Cardiac septum (tissue), 1 donor: ENCODE measurements at regions not wholly inside any gene's neighbourhood (a gene's known extent, or its start where the extent isn't known, plus 50 kb on each side); places are given as distances from the start of the nearest gene placed in this dataset.
"Not testable (repeated sequence)": the region's sequence is repeated elsewhere in the genome, so short reads cannot be mapped to it uniquely, and the experiment has no call there.

Experiments used
- DNase-seq: peaks from one replicate; pipeline ENCODE4 v3.0.0-alpha.2; 2020; ENCODE audit warnings: low spot score
- intact Hi-C: fragments of 100-400 bp; cut with DNase I; formaldehyde crosslinking; loops from one replicate; pipeline ENCODE4 v1.14.0; 2022
- donor health status: DM: no; HTN: no; CAD: no.

DNA sequence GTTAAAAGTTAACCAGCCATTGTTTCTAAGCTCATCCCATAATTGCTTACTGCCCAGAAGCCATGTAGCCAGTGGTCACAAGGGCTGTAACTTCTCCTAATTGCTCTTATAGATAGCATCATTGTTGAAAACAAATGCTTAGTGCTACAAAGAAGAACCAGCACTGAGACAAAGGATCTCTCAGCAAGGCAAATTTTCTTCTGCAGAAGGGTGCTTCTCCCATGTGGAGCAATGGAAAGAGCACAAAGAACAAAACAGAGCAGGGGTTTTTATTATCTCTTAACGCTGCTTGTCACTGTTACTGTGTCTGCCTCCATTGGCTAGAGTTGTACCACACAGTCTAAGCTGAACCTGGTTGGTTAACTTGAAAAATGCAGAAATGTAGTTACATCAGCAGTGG is 1036.8 kb downstream of the UQCRFS1 start:
- DNase-seq, result no peak
- intact Hi-C loops, result no loop called here

DNA sequence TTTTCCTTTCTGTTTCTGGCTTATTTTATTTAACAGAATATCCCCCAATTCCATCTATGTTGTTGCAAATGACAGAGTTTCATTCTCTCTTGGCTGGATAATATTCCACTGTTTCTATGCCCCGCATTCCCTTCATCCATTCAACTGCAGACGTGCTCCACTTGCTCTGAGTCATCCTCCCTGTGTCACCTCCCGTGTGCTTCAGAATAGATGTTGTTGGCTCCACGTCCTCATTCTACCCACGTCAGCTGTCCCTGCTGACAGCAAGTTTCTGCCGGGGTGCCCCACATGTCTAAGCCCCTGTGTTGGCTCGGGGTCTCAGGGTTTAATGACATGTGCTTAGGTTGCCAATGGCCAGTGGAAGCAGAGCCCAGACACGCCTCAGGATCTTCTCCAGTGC is 1041.0 kb downstream of the UQCRFS1 start:
- DNase-seq, result no peak
- intact Hi-C loops, result no loop called here

DNA sequence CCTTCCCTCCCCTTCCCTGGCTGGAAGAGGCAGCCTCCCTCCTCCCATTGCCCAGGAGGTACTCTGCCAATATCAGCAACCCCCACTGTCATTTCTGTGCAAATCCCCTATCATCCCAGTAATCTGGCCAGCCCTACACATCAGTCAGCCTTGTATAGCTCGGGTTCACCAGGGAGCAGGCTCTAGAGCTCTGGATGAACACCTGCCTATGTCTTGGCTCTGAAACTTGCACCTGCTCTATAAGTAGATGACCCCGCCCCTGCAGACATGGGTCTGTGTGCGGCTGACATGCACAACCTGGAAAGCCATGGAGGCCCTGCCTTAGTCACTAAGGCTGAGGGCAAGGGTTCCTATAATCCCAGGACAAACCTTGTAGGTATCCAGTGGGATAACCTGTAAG is 1042.9 kb downstream of the UQCRFS1 start:
- intact Hi-C loops, result no loop called here

DNA sequence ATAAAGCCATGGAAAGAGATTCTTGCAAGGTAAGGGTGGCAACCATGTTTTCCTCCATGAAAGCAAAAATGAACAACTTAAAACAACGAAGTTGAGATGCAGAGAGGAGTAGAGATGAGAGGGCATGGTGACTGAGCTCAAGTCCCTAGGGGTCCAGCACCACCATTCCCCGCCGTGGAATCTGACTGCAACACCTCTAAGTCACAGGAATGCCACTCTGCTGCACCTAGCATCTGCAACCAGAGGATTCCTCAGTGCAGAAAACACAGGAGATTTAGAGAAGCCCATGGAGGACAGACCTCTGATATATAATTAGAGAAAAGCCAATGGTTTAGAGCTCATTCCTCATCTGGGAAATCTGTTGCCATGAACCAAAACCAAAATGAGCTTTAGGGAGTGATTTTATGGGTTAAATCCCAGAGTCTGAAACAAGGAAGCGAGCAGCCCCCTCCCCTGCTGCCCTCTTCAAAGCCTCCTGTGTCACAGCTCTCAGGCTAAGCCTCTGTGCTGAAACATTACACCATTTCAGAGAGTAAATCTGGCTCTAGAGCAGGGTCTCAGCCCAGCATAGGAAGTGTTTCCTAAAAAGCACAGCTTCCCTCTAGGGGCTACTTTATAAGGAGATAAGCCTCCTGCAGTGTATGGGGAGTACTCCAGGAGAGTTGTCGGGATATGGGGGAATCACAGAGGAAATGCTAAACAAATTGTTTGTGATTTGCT is 1043.6 kb downstream of the UQCRFS1 start:
- intact Hi-C loops, result no loop called here
- no peak for DNase-seq

More for the DNA sequence above, 1042.9 kb downstream of the UQCRFS1 start:
- DNase-seq, result no peak

DNA sequence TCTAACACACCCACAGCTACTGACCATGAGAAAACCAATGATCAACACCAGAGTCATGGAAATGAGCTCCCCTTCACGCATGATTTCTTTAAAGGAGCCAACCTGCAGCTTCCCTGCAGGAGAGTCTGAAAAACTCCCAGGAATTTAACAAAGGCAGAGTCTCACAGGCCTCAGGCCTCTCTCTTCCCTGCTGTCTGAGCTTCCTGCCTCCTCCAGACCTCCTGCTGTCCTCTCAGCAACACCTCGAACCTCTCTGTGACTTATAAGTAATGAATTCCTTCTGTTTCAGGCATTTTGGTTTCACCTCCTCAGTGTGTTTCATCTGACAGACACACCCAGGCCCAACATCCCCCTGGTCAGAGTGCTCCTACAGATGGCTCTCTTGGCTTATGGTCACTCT is 1044.4 kb downstream of the UQCRFS1 start:
- intact Hi-C loops, result no loop called here
- DNase-seq, result no peak

DNA sequence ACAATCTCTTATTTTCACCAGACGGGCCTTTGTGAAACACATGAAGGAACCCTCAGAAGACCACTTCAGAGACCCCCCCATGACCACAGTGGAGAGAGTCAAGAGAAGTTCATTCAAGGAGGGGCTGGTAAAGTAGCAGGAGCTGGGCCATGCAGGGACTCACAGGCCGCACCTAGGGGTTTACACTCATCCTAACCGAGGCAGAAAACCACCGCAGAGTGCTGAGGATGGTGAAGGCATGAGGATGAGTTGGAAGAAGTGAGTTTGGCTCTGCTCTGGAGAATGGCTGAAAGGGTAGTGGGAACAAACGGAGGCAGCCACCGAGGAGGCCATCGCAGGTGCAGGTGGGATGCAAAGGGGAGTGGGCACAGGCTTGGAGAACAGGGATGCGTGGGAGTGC is 1046.9 kb downstream of the UQCRFS1 start:
- DNase-seq, result no peak
- intact Hi-C loops, result no loop called here

DNA sequence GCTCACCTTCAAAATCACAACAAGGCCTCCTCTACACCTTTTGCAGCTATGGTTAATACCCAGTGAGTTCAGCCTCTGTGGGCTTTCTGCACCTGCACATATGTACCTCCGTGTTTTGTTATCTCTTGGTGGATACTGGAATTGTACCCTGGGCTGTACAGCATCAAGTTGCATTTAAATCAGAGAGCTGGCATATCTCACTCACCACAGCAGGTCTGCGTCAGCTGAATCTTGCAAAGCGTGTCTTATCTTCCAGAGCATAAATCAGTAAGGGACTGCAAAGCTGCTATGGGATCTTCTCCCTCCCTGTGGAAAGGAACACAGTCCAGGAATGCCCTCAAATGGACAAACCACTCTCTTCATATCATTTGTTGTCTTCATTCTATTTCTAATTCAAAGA is 1048.7 kb downstream of the UQCRFS1 start:
- intact Hi-C loops, result no loop called here
- DNase-seq, result no peak

DNA sequence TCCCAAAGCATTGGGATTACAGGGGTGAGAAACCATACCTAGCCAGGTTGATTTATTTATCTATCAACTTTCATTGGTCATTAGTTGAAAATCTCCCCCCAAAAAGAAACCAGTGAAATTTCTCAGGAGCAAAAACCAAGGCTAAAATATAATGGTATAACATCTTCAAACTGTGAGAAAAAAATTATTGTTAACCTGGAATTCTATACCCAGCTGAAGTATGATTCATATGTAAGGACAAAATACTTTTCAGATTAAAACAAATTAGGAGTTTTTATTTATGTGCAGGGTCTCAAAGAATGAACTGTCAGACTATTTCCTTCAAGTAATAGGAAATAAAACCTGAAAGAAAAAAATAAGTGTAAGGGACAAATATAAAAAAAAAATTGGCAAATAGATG is 1053.9 kb downstream of the UQCRFS1 start:
- no peak for DNase-seq
- intact Hi-C loops, result no loop called here

DNA sequence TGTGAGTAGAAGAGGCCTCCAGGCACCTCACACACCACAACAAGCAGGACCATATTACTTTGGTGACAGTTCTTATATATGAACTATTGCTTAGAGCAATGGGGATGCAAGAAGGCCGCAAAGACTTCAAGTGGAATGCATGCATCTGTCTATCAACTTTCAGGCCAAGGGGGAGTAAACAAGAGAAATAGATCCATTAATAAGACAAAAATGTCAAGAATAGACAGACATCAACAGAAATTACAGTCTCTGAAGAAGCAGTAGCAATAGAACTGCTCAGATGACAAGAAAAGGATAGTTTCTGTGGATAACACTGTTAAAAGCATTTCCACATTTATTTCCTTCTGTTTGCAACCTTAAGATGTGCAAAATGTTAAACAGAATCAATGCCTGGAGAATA is 1057.7 kb downstream of the UQCRFS1 start:
- DNase-seq, result no peak

DNA sequence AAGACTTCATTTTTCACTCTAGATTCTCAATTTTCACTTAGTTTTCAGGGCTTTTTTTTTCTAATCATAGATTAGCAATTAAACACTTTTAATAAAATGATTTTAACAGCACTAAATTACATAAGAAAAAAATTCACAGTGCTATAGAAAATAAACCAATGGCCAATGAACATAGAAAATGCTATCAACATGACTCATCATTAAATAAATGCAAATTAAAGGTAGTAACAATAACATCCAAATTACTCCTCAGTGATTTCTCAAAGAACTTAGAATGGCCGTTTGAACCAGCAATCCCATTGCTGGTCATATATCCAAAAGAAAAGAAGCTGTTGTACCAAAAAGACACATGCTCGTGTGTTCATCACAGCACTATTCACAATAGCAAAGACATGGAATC is 1058.9 kb downstream of the UQCRFS1 start:
- DNase-seq, result no peak
- intact Hi-C loops, result no loop called here

More for the DNA sequence above, 1057.7 kb downstream of the UQCRFS1 start:
- intact Hi-C loops, result no loop called here

DNA sequence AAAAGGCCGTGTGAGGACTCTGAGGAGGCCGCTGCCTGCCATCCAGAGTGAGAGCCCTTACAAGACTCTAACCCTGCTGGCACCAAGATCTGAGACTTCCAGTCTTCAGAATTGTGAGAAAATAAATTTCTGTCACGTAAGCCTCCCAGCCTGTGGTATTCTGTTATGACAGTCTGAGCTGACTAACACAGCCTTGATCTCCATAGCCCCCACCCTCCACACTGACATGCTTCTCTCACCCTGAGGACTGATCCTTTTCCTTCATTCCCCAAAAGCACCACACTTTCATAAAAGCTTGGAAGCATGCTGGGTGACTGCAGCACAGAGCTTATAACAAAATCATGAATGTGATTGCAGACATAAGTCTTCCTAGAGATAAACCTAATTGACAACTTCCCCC is 1059.8 kb downstream of the UQCRFS1 start:
- DNase-seq, result no peak
- intact Hi-C loops, result no loop called here

DNA sequence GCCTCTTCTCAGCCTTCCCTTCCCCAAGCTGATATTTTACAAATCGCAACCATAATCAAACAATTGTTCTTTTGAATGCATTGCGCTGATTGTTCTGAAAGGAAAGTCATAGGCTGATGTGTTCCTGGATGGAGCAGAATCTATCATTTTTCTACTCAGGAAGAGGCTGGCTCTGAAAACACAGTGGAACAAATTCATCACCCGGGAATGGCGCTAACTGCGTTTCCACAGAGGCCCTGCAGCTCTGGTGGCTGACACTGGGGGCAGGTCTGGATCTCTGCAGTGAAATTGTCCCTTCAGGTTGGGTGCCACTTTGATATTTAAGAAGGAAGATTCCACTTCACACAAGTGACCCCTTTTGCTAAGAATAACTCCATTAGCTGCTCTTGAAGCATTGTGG is 1060.8 kb downstream of the UQCRFS1 start:
- intact Hi-C loops, result no loop called here
- no peak for DNase-seq

DNA sequence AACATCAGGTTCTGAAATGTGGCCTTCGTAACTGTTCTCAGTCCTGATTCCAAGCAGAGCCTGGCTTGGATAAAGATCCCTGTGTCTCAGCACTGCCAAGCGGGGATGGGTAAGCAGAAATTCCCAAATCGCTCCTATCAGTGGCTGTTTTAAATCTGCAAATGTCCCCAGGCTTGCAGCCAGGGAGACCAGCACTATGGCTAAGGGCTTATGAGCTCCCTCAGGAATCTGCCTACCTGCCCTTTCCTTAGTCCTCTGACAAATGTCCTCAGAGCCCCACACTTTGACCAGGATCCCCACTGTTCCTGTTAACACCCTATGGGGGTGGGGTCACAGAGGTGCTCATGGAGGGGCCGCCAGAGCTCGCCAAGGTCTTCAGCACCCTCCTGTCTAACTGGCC is 1062.8 kb downstream of the UQCRFS1 start:
- intact Hi-C loops, result no loop called here

DNA sequence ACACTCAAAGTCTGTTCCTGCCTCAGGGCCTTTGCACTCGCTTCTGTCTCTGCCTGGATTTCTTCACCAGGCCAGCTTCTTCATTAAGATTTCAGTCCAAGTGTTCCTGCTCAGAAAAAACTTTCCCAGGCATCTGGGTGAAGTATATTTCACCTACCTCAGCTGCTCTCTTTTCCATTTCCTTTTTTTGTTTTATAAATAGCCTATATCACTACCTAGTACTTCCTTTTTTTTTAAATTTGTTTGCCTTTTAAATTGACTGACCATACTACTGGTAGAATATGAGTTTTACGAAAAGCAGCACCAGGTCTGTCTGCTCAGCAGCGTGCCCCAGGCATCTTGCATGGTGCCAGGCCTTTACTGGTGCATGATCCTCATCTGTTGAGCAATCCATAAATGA is 1064.4 kb downstream of the UQCRFS1 start:
- intact Hi-C loops, result no loop called here
- no peak for DNase-seq

More for the DNA sequence above, 1062.8 kb downstream of the UQCRFS1 start:
- DNase-seq, result no peak

DNA sequence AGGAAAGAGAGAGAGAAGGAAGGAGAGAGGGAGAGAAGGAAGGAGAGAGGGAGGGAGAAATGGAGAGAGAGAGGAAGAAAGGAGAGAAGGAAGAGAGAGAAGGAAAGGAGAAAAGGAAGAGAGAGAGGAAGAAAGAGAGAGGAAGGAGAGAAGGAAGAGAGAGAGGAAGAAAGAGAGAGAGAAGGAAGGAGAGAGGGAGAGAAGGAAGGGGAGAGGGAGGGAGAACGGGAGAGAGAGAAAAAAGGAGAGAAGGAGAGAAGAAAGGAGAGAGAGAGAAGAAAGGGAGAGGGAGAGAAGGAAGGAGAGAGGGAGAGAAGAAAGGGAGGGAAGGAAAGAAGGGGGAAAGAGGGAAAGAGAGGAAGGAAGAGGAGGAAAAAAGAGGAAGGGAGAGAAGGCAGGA is 1070.7 kb downstream of the UQCRFS1 start:
- no peak for DNase-seq
- intact Hi-C loops, result no loop called here

DNA sequence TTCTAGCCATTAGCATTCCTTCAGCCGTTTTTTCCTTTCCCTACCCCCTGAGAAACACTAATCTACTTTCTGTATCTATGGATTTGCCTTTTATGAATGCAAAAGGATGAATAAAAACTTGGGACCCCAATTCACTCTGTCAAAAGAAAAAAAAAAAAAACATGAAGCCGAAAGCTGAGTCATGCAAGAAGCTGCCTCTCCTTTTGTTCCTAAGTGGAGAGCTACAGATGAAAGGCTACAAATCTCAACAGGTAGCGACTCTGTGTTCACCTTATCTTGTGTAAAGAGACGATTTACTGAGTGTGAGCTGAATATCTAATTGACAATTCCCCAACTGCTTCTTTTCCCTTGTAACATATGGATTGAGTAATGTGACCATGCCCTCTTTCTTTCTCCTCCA is 1072.8 kb downstream of the UQCRFS1 start:
- intact Hi-C loops, result no loop called here
- DNase-seq, result no peak

DNA sequence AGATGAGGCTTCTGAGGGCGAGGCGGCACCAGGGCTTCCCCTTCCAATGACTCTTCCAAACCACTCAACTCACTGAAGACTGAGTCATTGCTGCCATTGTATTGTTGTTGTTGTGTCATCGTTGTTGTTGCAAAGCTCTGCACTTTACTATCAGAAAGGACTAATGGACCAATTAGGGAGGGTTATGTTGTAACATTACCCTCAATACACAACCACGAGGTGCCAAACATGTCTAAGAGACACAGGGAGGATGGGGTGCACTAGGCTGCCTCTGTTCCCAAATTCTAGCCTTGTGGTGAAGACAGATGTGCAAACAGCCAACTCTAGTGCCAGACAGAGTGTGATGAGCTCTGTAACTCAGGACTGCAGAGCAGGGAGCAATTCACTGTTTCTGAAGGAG is 1075.2 kb downstream of the UQCRFS1 start:
- DNase-seq, result no peak
- intact Hi-C loops, result no loop called here

DNA sequence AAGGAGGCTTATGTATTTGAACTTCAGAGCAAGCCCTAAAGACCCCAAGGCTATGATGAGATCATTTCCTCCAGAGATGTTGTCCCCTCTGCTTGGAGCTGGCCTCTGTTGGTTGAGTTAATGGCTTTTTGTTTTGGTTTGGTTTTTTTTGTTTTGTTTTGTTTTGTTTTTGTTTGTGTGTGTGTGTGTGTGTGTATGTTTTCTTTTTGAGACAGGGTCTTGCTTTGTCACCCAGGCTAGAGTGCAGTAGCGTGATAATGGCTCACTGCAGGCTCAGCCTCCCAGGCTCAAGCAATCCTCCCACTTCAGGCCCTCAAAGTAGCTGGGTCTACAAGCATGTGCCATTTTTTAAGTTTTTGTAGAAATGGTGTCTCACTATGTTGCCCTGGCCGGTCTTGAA is 1076.2 kb downstream of the UQCRFS1 start:
- DNase-seq, result no peak
- intact Hi-C loops, result no loop called here

DNA sequence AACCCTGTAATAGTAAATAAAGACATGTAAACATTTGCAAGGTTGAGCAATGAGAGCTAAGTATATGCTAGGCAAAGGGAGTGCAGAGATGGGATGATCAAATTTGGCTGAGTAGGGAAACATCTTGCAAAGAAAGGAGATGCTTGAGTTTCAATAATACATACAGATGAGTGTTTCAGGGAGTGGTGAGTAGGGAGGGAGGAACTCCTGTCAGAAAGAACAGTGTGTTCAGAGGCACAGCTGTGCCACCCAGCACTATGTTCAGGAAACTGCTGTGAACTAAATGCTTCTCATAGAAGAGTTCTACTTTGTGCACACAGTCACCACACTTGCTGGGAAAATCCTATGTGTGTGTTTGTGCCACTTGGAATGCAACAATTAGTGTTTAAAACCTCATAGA is 1077.1 kb downstream of the UQCRFS1 start:
- intact Hi-C loops, result no loop called here

DNA sequence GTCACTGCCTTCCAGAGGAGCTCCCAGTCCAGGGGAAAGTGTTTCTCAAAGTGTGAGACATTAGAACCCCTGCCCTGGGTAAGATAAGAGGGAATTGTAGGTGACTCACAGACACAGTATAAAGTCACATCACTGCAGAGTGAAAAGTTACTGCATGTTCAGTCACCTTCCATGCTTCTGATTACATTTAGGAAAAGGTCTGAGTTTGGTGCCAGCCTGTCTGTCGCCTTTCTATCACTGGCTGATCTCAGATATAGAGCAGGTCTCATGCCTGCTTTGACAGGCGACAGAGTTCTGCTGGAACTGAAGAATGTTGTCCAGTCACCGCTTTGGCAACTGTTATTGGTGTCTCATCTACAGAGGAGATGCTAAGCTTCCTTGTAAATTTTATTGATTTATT is 1078.6 kb downstream of the UQCRFS1 start:
- no peak for DNase-seq
- intact Hi-C loops, result no loop called here

More for the DNA sequence above, 1077.1 kb downstream of the UQCRFS1 start:
- no peak for DNase-seq

DNA sequence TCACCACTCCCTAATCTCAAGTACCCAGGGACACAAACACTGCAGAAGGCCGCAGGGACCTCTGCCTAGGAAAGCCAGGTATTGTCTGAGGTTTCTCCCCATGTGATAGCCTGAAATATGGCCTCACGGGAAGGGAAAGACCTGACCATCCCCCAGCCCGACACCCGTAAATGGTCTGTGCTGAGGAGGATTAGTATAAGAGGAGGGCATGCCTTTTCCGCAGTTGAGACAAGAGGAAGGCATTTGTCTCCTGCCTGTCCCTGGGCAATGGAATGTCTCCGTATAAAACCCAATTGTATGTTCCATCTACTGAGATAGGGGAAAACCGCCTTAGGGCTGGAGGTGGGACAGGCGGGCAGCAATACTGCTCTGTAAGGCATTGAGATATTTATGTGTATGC is 1082.1 kb downstream of the UQCRFS1 start:
- intact Hi-C loops, DNase-seq: not testable (repeated sequence)

DNA sequence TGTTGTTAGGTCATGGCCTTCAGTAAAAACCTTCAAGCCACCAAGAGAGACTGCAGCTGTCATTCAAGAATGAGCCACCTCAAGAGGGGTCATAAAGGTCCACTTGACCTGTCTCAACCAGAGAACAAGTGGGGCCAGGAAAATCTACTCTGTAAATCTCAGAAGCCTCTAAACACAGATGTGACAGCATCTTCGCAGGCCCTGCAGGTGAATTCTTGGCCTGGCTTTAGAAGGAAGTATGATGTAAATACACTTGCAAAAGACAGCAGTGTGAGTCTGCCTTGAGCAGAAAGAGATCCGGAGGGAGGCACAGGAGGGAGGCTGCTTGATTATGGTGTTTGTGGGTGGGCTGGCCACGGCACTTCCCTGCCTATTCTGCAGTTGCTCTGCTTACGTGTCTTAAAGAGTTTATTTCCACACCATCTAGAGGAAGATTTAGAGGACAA is 1082.9 kb downstream of the UQCRFS1 start:
- intact Hi-C loops, result no loop called here

More for the DNA sequence above, 1082.9 kb downstream of the UQCRFS1 start:
- no peak for DNase-seq
